Endothelial cell of umbilical vein (primary cell): ENCODE measurements at regions not wholly inside any gene's neighbourhood (a gene's known extent, or its start where the extent isn't known, plus 50 kb on each side); places are given as distances from the start of the nearest gene placed in this dataset.

Experiments
- CTCF ChIP-seq, 2 donors: IDR thresholded peaks; 1 replicate in 1 of 2; 2 replicates in 1 of 2; pipeline ENCODE4 v1.5.1; 2011; ENCODE audit warnings: low read length in 2 of 2, mild to moderate bottlenecking in 2 of 2, moderate library complexity in 2 of 2, control low read depth in 1 of 2, inconsistent platforms in 1 of 2, low read depth in 1 of 2; ENCODE audit not compliant: insufficient read depth in 1 of 2; ENCODE audit errors: extremely low read depth in 1 of 2
- POLR2A ChIP-seq: IDR thresholded peaks from 2 replicates; pipeline ENCODE4 v1.6.1; 2012; ENCODE audit warnings: low read depth, mild to moderate bottlenecking, control low read depth, low read length
- POLR2AphosphoS5 ChIP-seq: IDR thresholded peaks from 2 replicates; pipeline ENCODE4 v1.6.1; 2012; ENCODE audit warnings: low read depth, mild to moderate bottlenecking, control low read depth, low read length, moderate library complexity; ENCODE audit not compliant: insufficient read depth

GRCh38 chr18:52216109-52216508 is 123.9 kb upstream of the DCC start:
- TF ChIP-seq CTCF (IDR thresholded peaks at IDR 0.05; ENCODE audit: extremely low read depth in 1 of 2, insufficient read depth in 1 of 2, low read depth in 1 of 2, low read length in 2 of 2) (no peak), POLR2AphosphoS5 (no peak), POLR2A (no peak)
